NOMO-1 treated with DMSO at 0.1 percent for 48 hours (cell line): ENCODE measurements at regions not wholly inside any gene's neighbourhood (a gene's known extent, or its start where the extent isn't known, plus 50 kb on each side); places are given as distances from the start of the nearest gene placed in this dataset.
"Not testable (repeated sequence)": the region's sequence is repeated elsewhere in the genome, so short reads cannot be mapped to it uniquely, and the experiment has no call there.

Experiments used
- DNase-seq: peaks from one replicate; lab custom pipeline; 2025; ENCODE audit not compliant: unreplicated experiment; lab: John Stamatoyannopoulos, UW

GRCh38 chr3:86562090-86562489 lies 428.9 kb downstream of the VGLL3 start:
- DNase-seq: no peak

- no peak for DNase-seq
Observed at GRCh38 chr3:86561215-86561614, 429.7 kb downstream of the VGLL3 start.

GRCh38 chr3:86554383-86554782 lies 436.6 kb downstream of the VGLL3 start:
- DNase-seq: no peak

GRCh38 chr3:86547692-86548091 lies 443.3 kb downstream of the VGLL3 start:
- DNase-seq: no peak

- no peak for DNase-seq
Observed at GRCh38 chr3:86537171-86537570, 453.8 kb downstream of the VGLL3 start.

- DNase-seq: no peak
Observed at GRCh38 chr3:86519819-86520218, 471.1 kb downstream of the VGLL3 start.

GRCh38 chr3:86481636-86482035 lies 509.3 kb downstream of the VGLL3 start:
- no peak for DNase-seq

GRCh38 chr3:86481031-86481430 lies 509.9 kb downstream of the VGLL3 start:
- DNase-seq: no peak

GRCh38 chr3:86464180-86464579 lies 526.8 kb downstream of the VGLL3 start:
- DNase-seq: no peak

GRCh38 chr3:86451749-86452148 lies 539.2 kb downstream of the VGLL3 start:
- DNase-seq: no peak

GRCh38 chr3:86438544-86438943 lies 552.4 kb downstream of the VGLL3 start:
- DNase-seq: no peak

GRCh38 chr3:86427343-86427742 lies 563.6 kb downstream of the VGLL3 start:
- no peak for DNase-seq

- no peak for DNase-seq
Observed at GRCh38 chr3:86420990-86421739, 569.8 kb downstream of the VGLL3 start.

- no peak for DNase-seq
Observed at GRCh38 chr3:86418861-86419260, 572.1 kb downstream of the VGLL3 start.

- no peak for DNase-seq
Observed at GRCh38 chr3:86416334-86416733, 574.6 kb downstream of the VGLL3 start.

- no peak for DNase-seq
Observed at GRCh38 chr3:86413645-86414044, 577.3 kb downstream of the VGLL3 start.

GRCh38 chr3:86410587-86410986 lies 580.4 kb downstream of the VGLL3 start:
- no peak for DNase-seq

- not testable (repeated sequence) for DNase-seq
Observed at GRCh38 chr3:86389759-86390158, 601.2 kb downstream of the VGLL3 start.

GRCh38 chr3:86388820-86389219 lies 602.1 kb downstream of the VGLL3 start:
- DNase-seq: no peak

- no peak for DNase-seq
Observed at GRCh38 chr3:86382556-86382955, 608.4 kb downstream of the VGLL3 start.

- no peak for DNase-seq
Observed at GRCh38 chr3:86381247-86381646, 609.7 kb downstream of the VGLL3 start.

GRCh38 chr3:86379280-86379679 lies 611.7 kb downstream of the VGLL3 start:
- no peak for DNase-seq

- DNase-seq: no peak
Observed at GRCh38 chr3:86378829-86379228, 612.1 kb downstream of the VGLL3 start.
